ENCODE measurements at regions not wholly inside any gene's neighbourhood (a gene's known extent, or its start where the extent isn't known, plus 50 kb on each side); places are given as distances from the start of the nearest gene placed in this dataset.

GRCh38 chr6:88490195-88490907 lies 324.2 kb upstream of the CNR1 start:
- Mint-ChIP-seq H3K9me3 (ENCODE audit: unreplicated experiment) (peaks cover 4% of the 10 kb centered on the region), H3K27me3 (ENCODE audit: unreplicated experiment) (peaks cover 12% of the 10 kb centered on the region), H3K36me3 (ENCODE audit: unreplicated experiment) (no peaks in the 10 kb centered on the region), H3K4me1 (ENCODE audit: unreplicated experiment) (no peaks in the 10 kb centered on the region), H3K27ac (ENCODE audit: unreplicated experiment) (no peak overlapping the region), H3K4me3 (ENCODE audit: unreplicated experiment) (no peak overlapping the region)
- TF ChIP-seq CTCF (IDR thresholded peaks at IDR 0.05), result no peak
- no peak for DNase-seq (ENCODE audit: extremely low spot score, unreplicated experiment)

- Mint-ChIP-seq H3K36me3 (ENCODE audit: unreplicated experiment) (no peaks in the 10 kb centered on the region), H3K27ac (ENCODE audit: unreplicated experiment) (no peak overlapping the region), H3K9me3 (ENCODE audit: unreplicated experiment) (peaks cover 28% of the 10 kb centered on the region), H3K27me3 (ENCODE audit: unreplicated experiment) (no peaks in the 10 kb centered on the region), H3K4me1 (ENCODE audit: unreplicated experiment) (no peaks in the 10 kb centered on the region), H3K4me3 (ENCODE audit: unreplicated experiment) (no peak overlapping the region)
- DNase-seq (ENCODE audit: extremely low spot score, unreplicated experiment), result no peak
- TF ChIP-seq CTCF (IDR thresholded peaks at IDR 0.05), result no peak
Measured at GRCh38 chr6:88483424-88483823, 317.3 kb upstream of the CNR1 start.

- Mint-ChIP-seq H3K9me3 (ENCODE audit: unreplicated experiment) (peaks cover 26% of the 10 kb centered on the region), H3K27ac (ENCODE audit: unreplicated experiment) (no peak overlapping the region), H3K4me1 (ENCODE audit: unreplicated experiment) (no peaks in the 10 kb centered on the region), H3K4me3 (ENCODE audit: unreplicated experiment) (no peak overlapping the region), H3K27me3 (ENCODE audit: unreplicated experiment) (no peaks in the 10 kb centered on the region), H3K36me3 (ENCODE audit: unreplicated experiment) (no peaks in the 10 kb centered on the region)
- TF ChIP-seq CTCF (IDR thresholded peaks at IDR 0.05), result no peak
- DNase-seq (ENCODE audit: extremely low spot score, unreplicated experiment), result no peak
Measured at GRCh38 chr6:88482465-88482864, 316.3 kb upstream of the CNR1 start.

- H3K4me1 Mint-ChIP-seq (ENCODE audit: unreplicated experiment), result no peaks in the 10 kb centered on the region
- no peak for TF ChIP-seq CTCF (IDR thresholded peaks at IDR 0.05)
- DNase-seq (ENCODE audit: extremely low spot score, unreplicated experiment), result no peak
- H3K27me3 Mint-ChIP-seq (ENCODE audit: unreplicated experiment), result no peaks in the 10 kb centered on the region
- peaks cover 26% of the 10 kb centered on the region for H3K9me3 Mint-ChIP-seq (ENCODE audit: unreplicated experiment)
- H3K27ac Mint-ChIP-seq (ENCODE audit: unreplicated experiment), result no peak overlapping the region
- H3K4me3 Mint-ChIP-seq (ENCODE audit: unreplicated experiment), result no peak overlapping the region
- no peaks in the 10 kb centered on the region for H3K36me3 Mint-ChIP-seq (ENCODE audit: unreplicated experiment)
Measured at GRCh38 chr6:88481519-88481918, 315.4 kb upstream of the CNR1 start.

- no peaks in the 10 kb centered on the region for H3K36me3 Mint-ChIP-seq (ENCODE audit: unreplicated experiment)
- no peak overlapping the region for H3K4me3 Mint-ChIP-seq (ENCODE audit: unreplicated experiment)
- TF ChIP-seq CTCF (IDR thresholded peaks at IDR 0.05), result no peak
- H3K4me1 Mint-ChIP-seq (ENCODE audit: unreplicated experiment), result no peaks in the 10 kb centered on the region
- no peaks in the 10 kb centered on the region for H3K27me3 Mint-ChIP-seq (ENCODE audit: unreplicated experiment)
- no peak overlapping the region for H3K27ac Mint-ChIP-seq (ENCODE audit: unreplicated experiment)
- no peak for DNase-seq (ENCODE audit: extremely low spot score, unreplicated experiment)
- peaks cover 26% of the 10 kb centered on the region for H3K9me3 Mint-ChIP-seq (ENCODE audit: unreplicated experiment)
Measured at GRCh38 chr6:88480816-88481215, 314.7 kb upstream of the CNR1 start.
